Inferior parietal cortex (tissue), 1 donor: ENCODE measurements at regions not wholly inside any gene's neighbourhood (a gene's known extent, or its start where the extent isn't known, plus 50 kb on each side); places are given as distances from the start of the nearest gene placed in this dataset.

ENCODE experiments used
- DNase-seq: peaks from one replicate; pipeline ENCODE4 v3.0.0-alpha.2; 2016; ENCODE audit errors: extremely low spot score

GRCh38 chr5:175285261-175285660 lies 158.7 kb downstream of the DRD1 start:
- no peak for DNase-seq

GRCh38 chr5:175284806-175285205 lies 159.2 kb downstream of the DRD1 start:
- DNase-seq, result no peak

- DNase-seq, result no peak
These were observed 161.3 kb downstream of the DRD1 start for GRCh38 chr5:175282611-175283225.

- no peak for DNase-seq
These were observed 162.3 kb downstream of the DRD1 start for GRCh38 chr5:175281714-175282113.

GRCh38 chr5:175281257-175281656 lies 162.7 kb downstream of the DRD1 start:
- no peak for DNase-seq

GRCh38 chr5:175279506-175279905 lies 164.5 kb downstream of the DRD1 start:
- no peak for DNase-seq

GRCh38 chr5:175275748-175276147 lies 168.2 kb downstream of the DRD1 start:
- no peak for DNase-seq

- DNase-seq, result no peak
These were observed 168.9 kb downstream of the DRD1 start for GRCh38 chr5:175275097-175275496.

GRCh38 chr5:175274171-175274570 lies 169.8 kb downstream of the DRD1 start:
- no peak for DNase-seq

GRCh38 chr5:175264406-175264805 lies 179.6 kb downstream of the DRD1 start:
- no peak for DNase-seq

- no peak for DNase-seq
These were observed 180.2 kb downstream of the DRD1 start for GRCh38 chr5:175263776-175264175.

- no peak for DNase-seq
These were observed 182.5 kb downstream of the DRD1 start for GRCh38 chr5:175261526-175261925.

GRCh38 chr5:175261037-175261436 lies 182.9 kb downstream of the DRD1 start:
- DNase-seq, result no peak

- no peak for DNase-seq
These were observed 186.2 kb downstream of the DRD1 start for GRCh38 chr5:175257847-175258194.

- DNase-seq, result no peak
These were observed 186.7 kb downstream of the DRD1 start for GRCh38 chr5:175257128-175257846.

GRCh38 chr5:175254155-175254554 lies 189.8 kb downstream of the DRD1 start:
- peak; percentile 31 for DNase-seq

GRCh38 chr5:175253597-175253996 lies 190.4 kb downstream of the DRD1 start:
- peak; percentile 56 for DNase-seq

GRCh38 chr5:175252234-175252805 lies 191.7 kb downstream of the DRD1 start:
- DNase-seq, result no peak

- no peak for DNase-seq
These were observed 193.6 kb downstream of the DRD1 start for GRCh38 chr5:175250426-175250825.

GRCh38 chr5:175248416-175248905 lies 195.5 kb downstream of the DRD1 start:
- no peak for DNase-seq

GRCh38 chr5:175246889-175247520 lies 197.0 kb downstream of the DRD1 start:
- DNase-seq, result no peak

GRCh38 chr5:175246242-175246888 lies 197.6 kb downstream of the DRD1 start:
- peak; percentile 57 for DNase-seq
